GM12873 (cell line): ENCODE measurements at regions not wholly inside any gene's neighbourhood (a gene's known extent, or its start where the extent isn't known, plus 50 kb on each side); places are given as distances from the start of the nearest gene placed in this dataset.

Experiments used
- CTCF ChIP-seq: IDR thresholded peaks from 2 replicates; pipeline ENCODE4 v1.5.1; 2012; ENCODE audit warnings: low read depth, mild to moderate bottlenecking, moderate library complexity, low read length, control low read depth; ENCODE audit not compliant: insufficient read depth; ENCODE audit errors: missing control alignments

- no peak for TF ChIP-seq CTCF
Measured at GRCh38 chr10:118827053-118827452, 72.3 kb upstream of the CACUL1 start.

- peak; percentile 62 for TF ChIP-seq CTCF
Measured at GRCh38 chr10:118827466-118828155, 72.8 kb upstream of the CACUL1 start.

- TF ChIP-seq CTCF: no peak
Measured at GRCh38 chr10:118832241-118832651, 77.5 kb upstream of the CACUL1 start.

- no peak for TF ChIP-seq CTCF
Measured at GRCh38 chr10:118835682-118836326, 81.0 kb upstream of the CACUL1 start.

GRCh38 chr10:118838364-118838763, 83.6 kb upstream of the CACUL1 start:
- TF ChIP-seq CTCF: no peak

- no peak for TF ChIP-seq CTCF
Measured at GRCh38 chr10:118839348-118839747, 84.6 kb upstream of the CACUL1 start.

- TF ChIP-seq CTCF: no peak
Measured at GRCh38 chr10:118840071-118840775, 85.5 kb upstream of the CACUL1 start.
